Testis (tissue), 2 donors: ENCODE measurements at regions not wholly inside any gene's neighbourhood (a gene's known extent, or its start where the extent isn't known, plus 50 kb on each side); places are given as distances from the start of the nearest gene placed in this dataset.

Experiments used
- POLR2A ChIP-seq: fragments of 450-650 bp; IDR thresholded peaks from one replicate; pipeline ENCODE4 v1.6.1; 2017; ENCODE audit warnings: antibody characterized with exemption, mild to moderate bottlenecking, moderate library complexity
- TF ChIP-seq, protein P1 (sequence below), 3 experiments: fragments of 450-650 bp in 2 of 3; fragments of 200-600 bp in 1 of 3; sonication (generic) in 1 of 3; IDR thresholded peaks; one replicate each; pipeline ENCODE4 v1.5.1; 2016 to 2019; ENCODE audit warnings: antibody characterized with exemption in 3 of 3, mild to moderate bottlenecking in 2 of 3, moderate library complexity in 1 of 3

DNA sequence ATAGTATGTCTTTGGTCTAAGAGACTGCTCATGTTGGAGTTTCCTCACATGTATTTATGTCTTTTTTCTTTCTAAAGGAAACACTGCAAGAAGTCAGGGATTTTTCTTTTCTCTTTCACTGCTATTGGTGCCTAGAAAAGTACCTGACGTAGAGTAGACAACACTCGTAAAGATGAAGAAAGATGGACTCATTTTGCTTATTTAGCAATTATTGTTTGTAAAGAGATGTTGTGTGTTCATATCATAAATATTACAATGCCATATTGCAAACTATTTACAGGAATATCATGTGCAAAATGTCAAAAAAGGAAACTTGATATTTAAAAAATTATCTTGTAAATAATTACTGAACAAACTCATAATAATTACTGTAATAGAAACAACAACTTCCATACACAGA is 2711.5 kb upstream of the PCDH20 start:
- TF ChIP-seq, protein P1, sequence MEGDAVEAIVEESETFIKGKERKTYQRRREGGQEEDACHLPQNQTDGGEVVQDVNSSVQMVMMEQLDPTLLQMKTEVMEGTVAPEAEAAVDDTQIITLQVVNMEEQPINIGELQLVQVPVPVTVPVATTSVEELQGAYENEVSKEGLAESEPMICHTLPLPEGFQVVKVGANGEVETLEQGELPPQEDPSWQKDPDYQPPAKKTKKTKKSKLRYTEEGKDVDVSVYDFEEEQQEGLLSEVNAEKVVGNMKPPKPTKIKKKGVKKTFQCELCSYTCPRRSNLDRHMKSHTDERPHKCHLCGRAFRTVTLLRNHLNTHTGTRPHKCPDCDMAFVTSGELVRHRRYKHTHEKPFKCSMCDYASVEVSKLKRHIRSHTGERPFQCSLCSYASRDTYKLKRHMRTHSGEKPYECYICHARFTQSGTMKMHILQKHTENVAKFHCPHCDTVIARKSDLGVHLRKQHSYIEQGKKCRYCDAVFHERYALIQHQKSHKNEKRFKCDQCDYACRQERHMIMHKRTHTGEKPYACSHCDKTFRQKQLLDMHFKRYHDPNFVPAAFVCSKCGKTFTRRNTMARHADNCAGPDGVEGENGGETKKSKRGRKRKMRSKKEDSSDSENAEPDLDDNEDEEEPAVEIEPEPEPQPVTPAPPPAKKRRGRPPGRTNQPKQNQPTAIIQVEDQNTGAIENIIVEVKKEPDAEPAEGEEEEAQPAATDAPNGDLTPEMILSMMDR (IDR thresholded peaks at IDR 0.05): no peak
- no peak for TF ChIP-seq POLR2A
